SH-SY5Y (cell line): ENCODE measurements at regions not wholly inside any gene's neighbourhood (a gene's known extent, or its start where the extent isn't known, plus 50 kb on each side); places are given as distances from the start of the nearest gene placed in this dataset.

ENCODE experiments used
- GATA2 ChIP-seq: IDR thresholded peaks from 2 replicates; pipeline ENCODE4 v1.6.1; 2011; ENCODE audit warnings: mild to moderate bottlenecking, low read depth, low read length
- GATA3 ChIP-seq: IDR thresholded peaks from 2 replicates; pipeline ENCODE4 v1.6.1; 2011; ENCODE audit warnings: low read depth, mild to moderate bottlenecking, low read length, moderate library complexity

- TF ChIP-seq GATA3 (no peak), GATA2 (no peak)
These were observed 173.8 kb upstream of the USP24 start for GRCh38 chr1:55388960-55389359.
